ENCODE measurements at regions not wholly inside any gene's neighbourhood (a gene's known extent, or its start where the extent isn't known, plus 50 kb on each side); places are given as distances from the start of the nearest gene placed in this dataset.

DNA sequence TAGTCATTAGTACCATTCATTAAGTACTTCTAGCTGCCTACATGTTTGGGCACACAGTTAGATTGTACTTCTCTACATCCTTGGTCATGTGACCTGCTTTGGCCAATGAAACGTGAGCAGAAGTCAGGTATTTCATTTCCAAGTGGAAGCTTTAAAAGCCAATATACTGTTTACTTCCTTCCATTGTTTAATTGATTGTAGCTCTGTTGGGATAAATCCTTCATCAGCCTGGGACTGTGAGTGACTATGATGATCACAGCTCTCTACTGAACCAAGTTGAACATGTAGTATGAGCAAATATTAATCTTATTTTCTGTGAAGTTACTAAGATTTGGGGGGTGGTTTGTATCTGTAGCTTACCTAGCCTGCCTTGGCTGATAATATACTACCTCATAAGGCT lies 116.5 kb upstream of the ROPN1 start:
- TF ChIP-seq, protein P1, sequence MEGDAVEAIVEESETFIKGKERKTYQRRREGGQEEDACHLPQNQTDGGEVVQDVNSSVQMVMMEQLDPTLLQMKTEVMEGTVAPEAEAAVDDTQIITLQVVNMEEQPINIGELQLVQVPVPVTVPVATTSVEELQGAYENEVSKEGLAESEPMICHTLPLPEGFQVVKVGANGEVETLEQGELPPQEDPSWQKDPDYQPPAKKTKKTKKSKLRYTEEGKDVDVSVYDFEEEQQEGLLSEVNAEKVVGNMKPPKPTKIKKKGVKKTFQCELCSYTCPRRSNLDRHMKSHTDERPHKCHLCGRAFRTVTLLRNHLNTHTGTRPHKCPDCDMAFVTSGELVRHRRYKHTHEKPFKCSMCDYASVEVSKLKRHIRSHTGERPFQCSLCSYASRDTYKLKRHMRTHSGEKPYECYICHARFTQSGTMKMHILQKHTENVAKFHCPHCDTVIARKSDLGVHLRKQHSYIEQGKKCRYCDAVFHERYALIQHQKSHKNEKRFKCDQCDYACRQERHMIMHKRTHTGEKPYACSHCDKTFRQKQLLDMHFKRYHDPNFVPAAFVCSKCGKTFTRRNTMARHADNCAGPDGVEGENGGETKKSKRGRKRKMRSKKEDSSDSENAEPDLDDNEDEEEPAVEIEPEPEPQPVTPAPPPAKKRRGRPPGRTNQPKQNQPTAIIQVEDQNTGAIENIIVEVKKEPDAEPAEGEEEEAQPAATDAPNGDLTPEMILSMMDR (IDR thresholded peaks at IDR 0.05; ENCODE audit: low read depth, low read length, missing control alignments): no peak
- DNase-seq (ENCODE audit: extremely low read depth, low read depth): no peak
- no peak overlapping the region for H3K4me3 ChIP-seq (replicated peaks; ENCODE audit: low read depth, low read length)

- no peak for DNase-seq (ENCODE audit: extremely low read depth, low read depth)
- TF ChIP-seq, protein P1 (IDR thresholded peaks at IDR 0.05; ENCODE audit: low read depth, low read length, missing control alignments): no peak
- no peak overlapping the region for H3K4me3 ChIP-seq (replicated peaks; ENCODE audit: low read depth, low read length)
Observed at GRCh38 chr3:124113485-124113884, 121.6 kb upstream of the ROPN1 start.

- no peak overlapping the region for H3K4me3 ChIP-seq (replicated peaks; ENCODE audit: low read depth, low read length)
- TF ChIP-seq, protein P1 (IDR thresholded peaks at IDR 0.05; ENCODE audit: low read depth, low read length, missing control alignments): no peak
- no peak for DNase-seq (ENCODE audit: extremely low read depth, low read depth)
Observed at GRCh38 chr3:124115279-124115678, 123.4 kb upstream of the ROPN1 start.

GRCh38 chr3:124115956-124116355 lies 124.0 kb upstream of the ROPN1 start:
- TF ChIP-seq, protein P1 (IDR thresholded peaks at IDR 0.05; ENCODE audit: low read depth, low read length, missing control alignments): no peak
- DNase-seq (ENCODE audit: extremely low read depth, low read depth): no peak
- H3K4me3 ChIP-seq (replicated peaks; ENCODE audit: low read depth, low read length): no peak overlapping the region

GRCh38 chr3:124116906-124117305 lies 125.0 kb upstream of the ROPN1 start:
- TF ChIP-seq, protein P1 (IDR thresholded peaks at IDR 0.05; ENCODE audit: low read depth, low read length, missing control alignments): no peak
- no peak for DNase-seq (ENCODE audit: extremely low read depth, low read depth)
- H3K4me3 ChIP-seq (replicated peaks; ENCODE audit: low read depth, low read length): no peak overlapping the region

- H3K4me3 ChIP-seq (replicated peaks; ENCODE audit: low read depth, low read length): no peak overlapping the region
- TF ChIP-seq, protein P1 (IDR thresholded peaks at IDR 0.05; ENCODE audit: low read depth, low read length, missing control alignments): no peak
- DNase-seq (ENCODE audit: extremely low read depth, low read depth): no peak
Observed at GRCh38 chr3:124117486-124117885, 125.6 kb upstream of the ROPN1 start.

- H3K4me3 ChIP-seq (replicated peaks; ENCODE audit: low read depth, low read length): no peak overlapping the region
- no peak for DNase-seq (ENCODE audit: extremely low read depth, low read depth)
- TF ChIP-seq, protein P1 (IDR thresholded peaks at IDR 0.05; ENCODE audit: low read depth, low read length, missing control alignments): no peak
Observed at GRCh38 chr3:124118397-124118796, 126.5 kb upstream of the ROPN1 start.

Measured in HFF-Myc (cell line).